ENCODE measurements at regions not wholly inside any gene's neighbourhood (a gene's known extent, or its start where the extent isn't known, plus 50 kb on each side); places are given as distances from the start of the nearest gene placed in this dataset.

DNA sequence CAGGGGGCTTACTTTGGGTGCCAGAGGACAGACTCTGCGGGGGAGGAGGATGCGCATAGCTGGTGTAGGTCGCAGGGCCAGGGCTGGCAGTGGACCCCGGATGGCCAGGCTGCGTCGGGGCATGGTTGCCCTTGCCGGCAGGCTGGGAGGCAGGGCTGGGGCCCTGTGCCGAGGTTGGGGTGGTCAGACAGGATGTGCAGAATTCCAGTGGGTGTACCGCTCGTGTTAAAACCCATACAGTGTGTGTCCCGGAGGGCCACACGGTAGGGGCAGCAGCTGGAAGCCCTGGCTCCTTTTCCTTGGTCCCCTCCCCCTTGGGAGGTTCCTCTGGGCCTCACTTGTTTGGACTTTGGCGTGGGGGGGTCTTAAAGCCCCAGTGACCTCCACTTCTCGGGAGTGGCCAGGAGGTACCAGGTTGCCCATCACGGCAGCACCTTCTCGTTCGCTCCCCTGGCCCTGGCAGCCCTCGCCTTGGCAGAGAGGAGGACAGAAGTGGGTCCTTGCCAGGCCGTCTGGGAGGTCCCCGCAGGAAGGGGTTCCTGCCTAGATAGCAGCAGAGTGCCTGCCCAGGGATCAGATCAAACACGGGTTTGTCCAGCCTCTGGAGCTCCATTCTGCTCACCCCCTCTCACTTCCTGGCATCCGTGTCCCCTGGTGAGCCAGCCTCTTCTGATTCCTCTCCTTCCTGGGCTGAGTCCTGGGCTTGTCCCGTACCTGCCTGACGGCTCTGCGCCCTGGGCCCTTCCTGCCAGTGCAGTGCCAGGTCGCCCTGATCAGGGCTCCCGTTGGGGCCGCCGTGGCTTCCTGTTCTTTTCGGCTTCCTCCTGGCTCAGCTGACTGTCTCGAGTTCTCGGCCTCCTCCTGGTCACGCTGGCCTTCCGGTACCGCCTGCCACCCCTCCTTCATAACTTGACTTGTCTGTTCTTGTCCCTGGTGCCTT lies 56.7 kb upstream of the HGFAC start:
- DNase-seq, result no peak

DNA sequence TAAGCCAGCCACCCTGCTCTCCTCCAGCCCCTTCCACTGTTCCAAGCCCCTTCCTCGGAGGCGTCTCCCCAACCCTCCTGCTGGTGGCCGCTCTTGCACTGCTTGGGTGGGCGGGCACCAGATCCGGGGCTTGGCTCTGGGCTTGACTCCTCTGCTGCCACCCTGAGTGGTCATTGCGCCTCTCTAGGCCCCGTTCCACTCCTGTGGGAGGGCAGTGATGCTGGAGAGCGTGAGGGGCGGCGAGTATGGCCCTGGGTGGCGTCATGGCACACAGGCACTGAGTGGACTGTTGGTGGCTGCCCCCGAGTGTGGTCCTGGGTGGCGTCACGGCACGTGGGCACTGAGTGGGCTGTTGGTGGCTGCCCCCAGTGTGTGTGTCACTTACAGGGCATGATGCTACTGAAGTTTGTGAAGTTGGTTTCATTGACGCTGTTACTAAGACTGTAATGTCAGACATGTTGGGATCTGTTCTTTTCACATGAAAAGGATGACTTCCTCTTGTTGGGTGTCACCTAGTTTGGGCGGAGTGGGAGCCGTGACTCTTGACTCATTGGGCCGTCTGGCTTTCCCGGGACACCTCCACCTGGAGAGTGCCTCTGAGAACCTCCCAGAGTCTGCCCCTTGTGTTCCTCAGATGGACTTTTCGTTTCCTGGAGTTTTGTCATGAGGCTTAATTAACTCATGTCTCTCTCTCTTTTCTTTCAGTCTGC lies 55.9 kb upstream of the HGFAC start:
- DNase-seq, result no peak

DNA sequence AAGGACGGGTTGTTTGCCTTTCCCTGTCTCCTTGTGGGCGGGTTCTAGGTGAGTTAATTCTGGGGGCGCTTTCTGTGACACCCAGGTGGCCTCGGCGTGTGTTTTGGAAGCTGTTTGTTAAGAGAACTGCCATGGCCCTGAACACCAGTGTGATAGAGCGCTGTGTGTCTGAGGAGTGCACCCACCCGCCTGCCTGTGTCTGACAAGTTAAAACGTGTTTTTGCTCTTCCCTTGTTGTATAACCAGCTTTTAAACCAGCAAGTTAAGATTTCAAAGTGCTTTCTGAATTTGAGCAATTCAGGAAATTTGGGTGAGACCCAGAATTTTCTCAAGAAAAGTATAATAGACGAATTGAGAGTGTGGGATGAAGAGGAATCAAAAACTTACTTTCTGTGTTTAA lies 55.2 kb upstream of the HGFAC start:
- no peak for DNase-seq

DNA sequence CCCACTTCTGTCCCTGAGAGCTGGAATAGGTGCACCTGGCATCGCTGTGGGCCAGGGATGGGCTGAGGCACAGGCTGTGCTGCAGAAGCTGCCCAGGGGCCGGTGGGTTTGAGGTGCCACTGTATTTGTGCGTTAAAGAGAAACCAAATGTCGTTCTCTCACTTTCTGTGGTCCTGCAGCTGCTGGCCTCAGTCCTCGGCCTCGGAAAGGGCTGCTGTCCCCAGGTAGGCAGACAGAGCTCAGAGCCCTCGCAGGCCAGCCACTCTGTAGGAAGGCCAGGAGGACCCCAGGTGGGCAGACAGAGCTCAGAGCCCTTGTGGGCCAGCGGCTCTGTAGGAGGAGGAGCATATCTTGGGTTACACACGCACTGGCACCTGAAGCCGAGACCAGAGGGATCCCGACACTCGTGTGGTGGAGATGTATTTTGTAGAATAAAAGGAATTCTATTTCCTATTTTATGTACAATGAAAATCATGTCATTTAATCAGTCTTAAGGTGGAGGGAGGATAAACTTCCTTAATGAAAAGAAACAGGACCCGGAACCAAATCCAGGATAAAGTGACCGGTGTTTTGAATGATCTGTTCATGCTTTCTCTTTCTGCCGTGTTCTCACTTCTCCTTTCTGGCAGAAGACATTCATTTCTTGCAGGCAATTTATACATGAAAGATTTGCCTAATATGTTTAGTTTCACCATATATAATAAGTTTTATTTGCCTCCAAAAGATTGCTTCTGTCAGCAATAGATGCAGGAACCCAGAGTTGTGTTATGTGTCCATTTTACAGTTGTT lies 54.4 kb upstream of the HGFAC start:
- DNase-seq, result no peak

DNA sequence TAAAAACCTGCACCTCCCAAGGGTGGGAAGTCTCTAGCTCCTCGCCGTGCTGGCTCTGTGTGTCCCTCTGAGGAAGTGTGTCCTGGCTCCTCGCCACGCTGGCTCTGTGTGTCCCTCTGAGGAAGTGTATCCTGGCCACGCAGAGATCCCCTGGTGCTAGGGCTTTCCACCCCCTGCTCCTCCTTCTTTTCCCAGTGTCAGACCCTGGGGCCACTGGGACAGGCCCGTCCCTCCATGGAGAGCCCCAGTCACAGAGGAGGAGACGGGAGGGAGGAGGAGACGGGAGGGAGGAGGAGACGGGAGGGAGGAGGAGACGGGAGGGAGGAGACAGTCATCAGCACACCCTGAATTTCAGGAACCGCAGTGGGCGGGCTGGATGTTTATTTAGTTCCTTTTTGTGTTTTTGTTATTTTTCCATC lies 53.8 kb upstream of the HGFAC start:
- DNase-seq, result no peak

DNA sequence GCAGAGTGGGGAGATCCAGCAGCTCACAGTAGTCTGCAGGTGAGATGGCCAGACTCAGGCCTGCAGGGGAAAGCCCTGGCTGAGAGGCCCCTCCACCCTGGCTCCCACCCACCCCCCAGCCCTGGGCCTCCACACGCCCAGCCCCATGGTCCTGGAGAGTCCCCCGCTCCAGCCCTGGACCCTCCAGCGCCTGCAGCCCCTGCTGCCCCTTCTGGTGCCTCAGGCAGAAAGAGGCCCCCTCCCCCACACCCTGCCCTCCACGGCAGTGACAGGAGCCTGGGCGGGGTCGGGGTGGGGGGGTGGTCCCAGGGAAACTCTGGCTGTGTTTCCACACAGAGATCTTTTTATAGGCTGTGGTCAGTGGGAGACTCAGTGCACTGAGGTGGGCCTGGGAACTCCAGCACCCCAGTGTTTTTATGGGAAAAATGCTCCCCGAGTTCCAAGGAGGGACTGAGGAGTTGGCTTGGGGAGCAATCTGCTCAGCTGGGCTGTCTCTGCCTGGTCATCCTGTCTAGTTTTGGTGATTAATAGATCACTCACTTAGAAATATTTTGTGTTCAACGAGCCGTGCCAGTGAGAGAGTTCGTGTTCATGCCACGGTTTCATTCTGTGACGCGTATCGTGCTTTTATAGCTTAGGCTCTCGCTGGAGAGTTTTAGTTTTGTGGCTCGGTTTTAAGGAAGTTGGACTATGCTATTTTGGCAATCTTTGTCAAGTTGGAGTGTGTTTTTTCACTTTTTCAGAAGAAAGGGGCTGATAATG lies 53.1 kb upstream of the HGFAC start:
- DNase-seq, result no peak

DNA sequence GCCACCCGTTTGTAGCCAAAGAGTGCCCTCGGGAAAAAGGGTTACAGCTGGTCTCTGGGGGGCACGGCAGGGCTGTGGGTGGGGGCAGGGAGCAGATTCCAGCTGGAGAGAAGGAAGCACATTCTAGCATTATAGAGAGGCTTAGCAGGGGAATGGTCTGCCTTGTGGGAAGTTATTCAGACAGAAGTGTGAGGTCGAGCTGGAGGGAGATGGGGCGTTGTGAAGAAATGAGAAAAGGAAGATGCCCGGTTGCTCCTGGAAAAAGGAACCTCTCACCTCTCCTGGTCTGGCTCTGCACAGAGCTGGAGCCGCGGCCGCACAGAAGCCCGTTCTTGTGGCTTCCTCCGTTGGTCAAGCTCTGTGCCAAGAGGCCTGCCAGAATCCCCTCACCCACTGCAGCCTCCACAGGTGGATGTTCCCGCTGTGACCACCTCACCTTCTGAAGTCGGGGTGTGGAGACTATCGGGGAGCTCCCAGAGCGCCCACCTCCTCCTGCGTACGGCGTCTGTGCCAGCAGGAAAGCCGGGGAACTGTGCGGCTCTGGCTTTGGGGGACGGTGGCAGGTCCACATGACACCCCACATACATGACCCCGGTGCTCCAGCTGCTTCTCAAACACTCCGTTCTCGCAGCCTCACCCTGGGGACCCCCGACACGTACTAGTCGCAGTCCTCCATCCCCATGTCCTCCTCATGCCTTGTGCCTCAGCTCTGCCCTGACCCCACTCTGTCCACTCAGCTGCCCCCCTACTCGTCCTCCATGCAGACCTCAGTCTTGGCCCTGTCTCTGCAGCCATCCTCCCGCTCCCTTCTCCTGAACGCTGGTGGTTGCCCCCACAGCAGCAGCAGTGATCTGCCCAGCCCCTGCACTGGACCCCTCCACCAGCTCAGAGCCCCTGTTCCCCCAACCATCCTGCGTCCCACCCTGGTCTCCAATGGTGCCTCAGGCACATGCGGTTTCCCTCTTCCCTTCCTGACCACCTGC lies 52.2 kb upstream of the HGFAC start:
- DNase-seq, result no peak

DNA sequence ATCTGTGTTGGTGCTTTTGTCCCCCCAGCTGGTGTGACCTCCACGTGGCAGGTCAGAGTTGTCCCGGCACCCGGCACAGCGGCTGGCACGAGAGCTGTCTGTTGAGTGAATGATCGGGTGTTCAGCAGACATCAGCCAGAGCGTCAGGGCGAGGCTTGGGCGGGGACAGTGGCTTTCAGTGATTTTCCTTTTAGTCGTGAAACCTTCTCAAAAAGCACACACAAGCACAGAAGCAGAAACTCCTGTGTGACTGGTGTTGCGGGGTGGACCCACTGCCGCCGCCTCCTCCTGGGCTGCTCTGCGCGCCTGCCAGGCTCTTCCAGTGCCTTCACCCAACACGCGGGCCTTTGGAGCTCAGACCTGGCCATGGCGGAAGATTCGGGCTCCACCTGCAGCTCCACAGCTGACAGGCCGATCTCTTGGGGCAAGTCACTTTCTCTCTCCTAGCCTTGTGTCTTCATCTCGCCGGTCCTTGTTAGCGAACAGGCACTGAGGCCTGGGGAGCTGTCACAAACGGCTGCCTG lies 51.4 kb upstream of the HGFAC start:
- DNase-seq, result no peak

DNA sequence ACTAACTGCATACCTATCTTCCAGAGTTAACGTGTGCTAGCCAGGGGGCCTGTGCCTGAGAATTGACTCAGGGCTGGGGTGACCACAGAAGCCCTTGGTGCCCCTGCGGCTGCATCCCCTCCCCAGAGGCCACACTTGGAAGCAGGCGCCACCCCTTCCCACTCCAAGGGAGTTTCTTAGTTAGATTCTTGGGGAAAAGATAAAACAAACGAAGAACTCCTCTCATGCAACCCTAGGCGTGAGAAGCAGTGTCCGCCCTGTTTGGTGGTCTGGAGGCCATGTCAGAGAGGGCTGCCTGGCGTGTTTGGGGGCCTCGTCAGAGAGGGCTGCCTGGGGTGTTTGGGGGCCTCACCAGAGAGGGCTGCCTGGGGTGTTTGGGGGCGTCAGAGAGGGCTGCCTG lies 50.3 kb upstream of the HGFAC start:
- no peak for DNase-seq

Data from SHP77 (cell line).